H1 (cell line): ENCODE measurements at regions not wholly inside any gene's neighbourhood (a gene's known extent, or its start where the extent isn't known, plus 50 kb on each side); places are given as distances from the start of the nearest gene placed in this dataset.

ENCODE experiments used
- CTCF ChIA-PET: fragments of 300-600 bp; sonication (Branson Sonifier 250); formaldehyde crosslinking; loops from one replicate; lab custom pipeline; 2021; ENCODE audit not compliant: partially characterized antibody; lab: Charles Lee
- POLR2A ChIA-PET: fragments of 300-600 bp; sonication (Branson Sonifier 250); formaldehyde crosslinking; loops from one replicate; lab custom pipeline; 2021; ENCODE audit warnings: inconsistent platforms; ENCODE audit not compliant: partially characterized antibody; lab: Charles Lee
- DNase-seq, 2 experiments: peaks; one replicate each; pipeline versions ENCODE4 v3.0.0 to v3.0.0-alpha.2; 2010 to 2022; ENCODE audit warnings: low spot score in 2 of 2, low read depth in 1 of 2, mixed read lengths in 1 of 2
- FAIRE-seq: peaks from 2 replicates; lab custom pipeline; 2011; peaks lifted over from hg19 to GRCh38; lab: Jason Lieb, UNC
- H2AFZ ChIP-seq: 2 replicates; pipeline ENCODE4 v1.8.1; 2012; ENCODE audit warnings: low read length, inconsistent platforms
- H2AK5ac ChIP-seq: 2 replicates; pipeline ENCODE4 v1.6.1; 2013; ENCODE audit warnings: low read depth, low read length
- H2BK120ac ChIP-seq: replicated peaks from 2 replicates; pipeline ENCODE3; 2013; ENCODE audit warnings: low read depth, low read length, inconsistent platforms
- H2BK12ac ChIP-seq: 2 replicates; pipeline ENCODE4 v1.6.1; 2013; ENCODE audit warnings: low read depth, low read length
- H2BK15ac ChIP-seq: 2 replicates; pipeline ENCODE4 v1.6.1; 2013; ENCODE audit warnings: low read length
- H2BK20ac ChIP-seq: 2 replicates; pipeline ENCODE4 v1.6.1; 2013; ENCODE audit warnings: low read length
- H2BK5ac ChIP-seq: 2 replicates; pipeline ENCODE4 v1.6.1; 2013; ENCODE audit warnings: low read depth, low read length
- H3K14ac ChIP-seq: 2 replicates; pipeline ENCODE4 v1.6.1; 2013; ENCODE audit warnings: inconsistent platforms; ENCODE audit not compliant: insufficient read length
- H3K18ac ChIP-seq: 2 replicates; pipeline ENCODE4 v1.6.1; 2013; ENCODE audit warnings: low read length; ENCODE audit errors: extremely low read depth
- H3K23ac ChIP-seq: 2 replicates; pipeline ENCODE4 v1.6.1; 2013; ENCODE audit warnings: inconsistent platforms; ENCODE audit not compliant: insufficient read length
- H3K23me2 ChIP-seq: 2 replicates; pipeline ENCODE4 v1.6.1; 2013; ENCODE audit warnings: low read depth, low read length
- H3K27ac ChIP-seq: 2 replicates; pipeline ENCODE4 v1.6.1; 2011; ENCODE audit warnings: low read depth, low read length, inconsistent platforms
- H3K27me3 ChIP-seq, 4 experiments: replicated peaks in 1 of 4; 1 replicate in 1 of 4; 2 replicates in 3 of 4; pipeline versions ENCODE4 v1.6.1 to v1.8.1; 2011 to 2013; ENCODE audit warnings: low read length in 3 of 4, mild to moderate bottlenecking in 3 of 4, inconsistent platforms in 2 of 4, mixed read lengths in 2 of 4, moderate library complexity in 1 of 4; ENCODE audit not compliant: control insufficient read depth in 3 of 4, insufficient read depth in 3 of 4; ENCODE audit errors: extremely low read depth in 1 of 4
- H3K36me3 ChIP-seq, 4 experiments: 2 replicates each; pipeline versions ENCODE4 v1.6.1 to v1.8.1; 2011 to 2013; ENCODE audit warnings: mild to moderate bottlenecking in 4 of 4, low read length in 3 of 4, moderate library complexity in 2 of 4, control low read depth in 1 of 4, inconsistent platforms in 1 of 4; ENCODE audit not compliant: insufficient read depth in 4 of 4, control insufficient read depth in 2 of 4
- H3K4ac ChIP-seq: replicated peaks from 2 replicates; pipeline ENCODE3; 2013; ENCODE audit warnings: low read length, low read depth, mixed read lengths, inconsistent platforms; ENCODE audit not compliant: insufficient read length
- H3K4me1 ChIP-seq, 4 experiments: replicated peaks in 1 of 4; 1 replicate in 1 of 4; 2 replicates in 3 of 4; pipeline versions ENCODE4 v1.6.1 to v1.8.1; 2011 to 2013; ENCODE audit warnings: low read length in 3 of 4, inconsistent platforms in 2 of 4, mixed read lengths in 1 of 4; ENCODE audit not compliant: insufficient read depth in 4 of 4, control insufficient read depth in 3 of 4
- H3K4me2 ChIP-seq, 2 experiments: 2 replicates each; pipeline versions ENCODE4 v1.6.1 to v1.8.1; 2011 to 2013; ENCODE audit warnings: low read depth in 2 of 2, low read length in 2 of 2, control low read depth in 1 of 2, inconsistent platforms in 1 of 2, mild to moderate bottlenecking in 1 of 2; ENCODE audit not compliant: insufficient read depth in 1 of 2
- H3K4me3 ChIP-seq, 4 experiments: fragments of 200-600, 300-600 bp in 1 of 4; sonication (generic), shearing (Covaris generic), sonication (Bioruptor Twin) in 1 of 4; 2 replicates each; pipeline versions ENCODE4 v1.5.1 to v1.8.1; 2011 to 2016; ENCODE audit warnings: low read length in 4 of 4, low read depth in 3 of 4, control low read depth in 2 of 4, inconsistent platforms in 2 of 4, mild to moderate bottlenecking in 2 of 4, mixed read lengths in 1 of 4, moderate library complexity in 1 of 4; ENCODE audit not compliant: insufficient read depth in 2 of 4; ENCODE audit errors: extremely low read depth in 1 of 4
- H3K56ac ChIP-seq: replicated peaks from 2 replicates; pipeline ENCODE3; 2013; ENCODE audit warnings: low read depth, mild to moderate bottlenecking, mixed read lengths, low read length, inconsistent platforms; ENCODE audit not compliant: insufficient read length
- H3K79me1 ChIP-seq: 2 replicates; pipeline ENCODE4 v1.6.1; 2013; ENCODE audit warnings: low read depth, low read length, control low read depth
- H3K79me2 ChIP-seq, 2 experiments: 2 replicates each; pipeline versions ENCODE4 v1.6.1 to v1.8.1; 2012 to 2013; ENCODE audit warnings: low read length in 2 of 2, mild to moderate bottlenecking in 2 of 2, inconsistent platforms in 1 of 2; ENCODE audit not compliant: insufficient read depth in 2 of 2, control insufficient read depth in 1 of 2
- H3K9ac ChIP-seq, 4 experiments: replicated peaks in 1 of 4; 1 replicate in 1 of 4; 2 replicates in 3 of 4; pipeline versions ENCODE4 v1.6.1 to v1.8.1; 2011 to 2013; ENCODE audit warnings: low read depth in 3 of 4, low read length in 3 of 4, control low read depth in 2 of 4, mild to moderate bottlenecking in 2 of 4, moderate library complexity in 2 of 4, inconsistent platforms in 1 of 4; ENCODE audit errors: extremely low read depth in 1 of 4
- H3K9me3 ChIP-seq, 2 experiments: 2 replicates each; pipeline versions ENCODE4 v1.6.1 to v1.8.1; 2012 to 2013; ENCODE audit warnings: mild to moderate bottlenecking in 2 of 2, moderate library complexity in 2 of 2, control low read depth in 1 of 2, inconsistent platforms in 1 of 2, low read depth in 1 of 2, low read length in 1 of 2, mixed read lengths in 1 of 2; ENCODE audit not compliant: insufficient read depth in 2 of 2
- H4K20me1 ChIP-seq, 2 experiments: replicated peaks in 1 of 2; 2 replicates each; pipeline versions ENCODE3 to v1.8.1; 2011 to 2013; ENCODE audit warnings: inconsistent platforms in 2 of 2, low read length in 2 of 2, mild to moderate bottlenecking in 1 of 2; ENCODE audit not compliant: insufficient read depth in 2 of 2, control insufficient read depth in 1 of 2
- H4K5ac ChIP-seq: 2 replicates; pipeline ENCODE4 v1.6.1; 2013; ENCODE audit warnings: low read length, low read depth, mixed read lengths, inconsistent platforms; ENCODE audit not compliant: insufficient read length
- H4K8ac ChIP-seq: 2 replicates; pipeline ENCODE4 v1.8.0; 2013; ENCODE audit warnings: mild to moderate bottlenecking, moderate library complexity, low read length, inconsistent platforms; ENCODE audit not compliant: insufficient read depth; ENCODE audit errors: extremely low read depth
- H4K91ac ChIP-seq: replicated peaks from 2 replicates; pipeline ENCODE3; 2013; ENCODE audit warnings: low read length, mixed read lengths, inconsistent platforms; ENCODE audit not compliant: insufficient read length
- ASH2L ChIP-seq: fragments of 200-600, 300-600 bp; sonication (generic); IDR thresholded peaks from one replicate; pipeline ENCODE4 v1.7.1; 2017; ENCODE audit warnings: low read length
- BRCA1 ChIP-seq: IDR thresholded peaks from 2 replicates; pipeline ENCODE4 v1.6.1; 2012; ENCODE audit warnings: low read depth, low read length, improper control_type of control experiment
- CHD1 ChIP-seq: IDR thresholded peaks from 2 replicates; pipeline ENCODE4 v1.6.1; 2012; ENCODE audit warnings: low read depth, low read length, improper control_type of control experiment
- JUN ChIP-seq: IDR thresholded peaks from 2 replicates; pipeline ENCODE4 v1.6.1; 2011; ENCODE audit warnings: low read depth, mild to moderate bottlenecking, improper control_type of control experiment, low read length
- POLR2A ChIP-seq, 2 experiments: IDR thresholded peaks; 1 replicate in 1 of 2; 2 replicates in 1 of 2; pipeline ENCODE4 v1.6.1; 2011; ENCODE audit warnings: low read depth in 2 of 2, low read length in 2 of 2, mild to moderate bottlenecking in 2 of 2; ENCODE audit errors: control extremely low read depth in 1 of 2
- RXRA ChIP-seq: IDR thresholded peaks from 2 replicates; pipeline ENCODE4 v1.6.1; 2011; ENCODE audit warnings: low read depth, mild to moderate bottlenecking, low read length, moderate library complexity; ENCODE audit not compliant: insufficient read depth
- SAP30 ChIP-seq: fragments of 300-600 bp; sonication (generic); IDR thresholded peaks from 2 replicates; pipeline ENCODE4 v1.7.1; 2012; ENCODE audit warnings: low read length, moderate library complexity, mild to moderate bottlenecking, inconsistent platforms; ENCODE audit not compliant: insufficient read depth, insufficient replicate concordance
- SIRT6 ChIP-seq: IDR thresholded peaks from one replicate; pipeline ENCODE4 v1.7.1; 2012; ENCODE audit warnings: low read length, inconsistent platforms
- TAF7 ChIP-seq: optimal IDR thresholded peaks from 2 replicates; pipeline ENCODE3; 2011; ENCODE audit warnings: low read depth, mild to moderate bottlenecking, inconsistent platforms, low read length, moderate library complexity, borderline replicate concordance
- WGBS, 2 experiments: shearing (Covaris generic) in 1 of 2; methylation state at CpG; one replicate each; pipeline versions ENCODE4 v1.1.6 to v1.1.7; 2013 to 2015; ENCODE audit warnings: low lambda C conversion rate in 2 of 2, mixed read lengths in 2 of 2, inconsistent platforms in 1 of 2, low coverage in 1 of 2, missing lambda C conversion rate in 1 of 2; ENCODE audit not compliant: insufficient replicate concordance in 2 of 2, insufficient coverage in 1 of 2, insufficient read length in 1 of 2; ENCODE audit errors: extremely low coverage in 1 of 2, missing lambda C conversion rate in 1 of 2; 5-methylcytosine and 5-hydroxymethylcytosine counted together
- TF ChIP-seq, protein P1 (sequence below): IDR thresholded peaks from 2 replicates; pipeline ENCODE4 v1.6.1; 2011; ENCODE audit warnings: low read length, improper control_type of control experiment
- TF ChIP-seq, protein P2 (sequence below), 3 experiments: IDR thresholded peaks; 1 replicate in 2 of 3; 2 replicates in 1 of 3; pipeline versions ENCODE4 v1.5.1 to v1.6.1; 2011; ENCODE audit warnings: low read length in 3 of 3, mild to moderate bottlenecking in 3 of 3, inconsistent platforms in 2 of 3, low read depth in 1 of 3, moderate library complexity in 1 of 3; ENCODE audit not compliant: insufficient read depth in 1 of 3; ENCODE audit errors: control extremely low read depth in 1 of 3

DNA sequence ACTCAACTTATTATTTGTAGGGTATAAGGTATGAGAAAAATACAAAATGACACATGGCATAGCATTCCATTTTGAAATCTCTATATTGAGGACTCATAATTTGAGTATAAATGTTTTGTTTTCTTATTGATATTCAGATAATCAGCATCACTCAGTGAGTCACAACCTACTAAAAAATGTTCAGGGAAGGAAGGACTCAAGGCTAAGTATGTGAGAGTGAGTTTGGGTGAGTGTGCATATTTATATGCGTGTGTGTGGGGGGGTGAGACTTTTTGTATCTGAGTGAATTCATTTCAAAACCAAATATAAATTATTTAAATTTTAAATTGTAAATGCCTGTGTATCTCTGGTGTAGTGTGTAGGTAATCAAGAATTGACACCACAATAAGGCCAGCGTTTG lies 87.8 kb upstream of the PRKD1 start:
- H4K5ac ChIP-seq, result no peak overlapping the region
- POLR2A ChIA-PET, result no interaction called here
- 73% methylated on average over 2 of the region's 2 CpGs; no CpG with 5 or more reads in 1 of the 2 experiments for WGBS, 2 experiments
- no peaks in the 10 kb centered on the region for H4K20me1 ChIP-seq
- no peak overlapping the region for H2AK5ac ChIP-seq
- H2BK20ac ChIP-seq, result no peak overlapping the region
- H3K23me2 ChIP-seq, result no peaks in the 10 kb centered on the region
- no peaks in the 10 kb centered on the region for H3K79me2 ChIP-seq
- H2BK12ac ChIP-seq, result no peak overlapping the region
- no peak overlapping the region for H3K4me2 ChIP-seq
- H3K18ac ChIP-seq, result no peak overlapping the region
- FAIRE-seq, result no peak
- no peak overlapping the region for H3K4me3 ChIP-seq
- no peaks in the 10 kb centered on the region for H3K27me3 ChIP-seq
- DNase-seq, result no peak
- H3K9ac ChIP-seq, result no peak overlapping the region
- no peaks in the 10 kb centered on the region for H3K79me1 ChIP-seq
- no peak overlapping the region for H3K4ac ChIP-seq
- H3K36me3 ChIP-seq, result no peaks in the 10 kb centered on the region
- H3K4me1 ChIP-seq, result no peaks in the 10 kb centered on the region
- no peak overlapping the region for H3K14ac ChIP-seq
- H3K9me3 ChIP-seq, result no peaks in the 10 kb centered on the region; a peak in 1 of 4 replicates
- H2BK120ac ChIP-seq, result no peak overlapping the region
- no peak overlapping the region for H4K91ac ChIP-seq
- H3K27ac ChIP-seq, result no peak overlapping the region
- no peak overlapping the region for H3K23ac ChIP-seq
- H4K8ac ChIP-seq, result no peak overlapping the region
- no peak overlapping the region for H2AFZ ChIP-seq
- CTCF ChIA-PET, result no interaction called here
- H2BK5ac ChIP-seq, result no peak overlapping the region
- H3K56ac ChIP-seq, result no peak overlapping the region
- no peak overlapping the region for H2BK15ac ChIP-seq
- TF ChIP-seq CHD1 (no peak), JUN (no peak), SIRT6 (no peak), SAP30 (no peak), TAF7 (no peak), POLR2A (IDR thresholded peaks at IDR 0.05; ENCODE audit: control extremely low read depth in 1 of 2, low read depth in 2 of 2, low read length in 2 of 2) (no peak), ASH2L (no peak), RXRA (no peak), BRCA1 (no peak)
- TF ChIP-seq, protein P1, sequence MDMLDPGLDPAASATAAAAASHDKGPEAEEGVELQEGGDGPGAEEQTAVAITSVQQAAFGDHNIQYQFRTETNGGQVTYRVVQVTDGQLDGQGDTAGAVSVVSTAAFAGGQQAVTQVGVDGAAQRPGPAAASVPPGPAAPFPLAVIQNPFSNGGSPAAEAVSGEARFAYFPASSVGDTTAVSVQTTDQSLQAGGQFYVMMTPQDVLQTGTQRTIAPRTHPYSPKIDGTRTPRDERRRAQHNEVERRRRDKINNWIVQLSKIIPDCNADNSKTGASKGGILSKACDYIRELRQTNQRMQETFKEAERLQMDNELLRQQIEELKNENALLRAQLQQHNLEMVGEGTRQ, result no peak
- TF ChIP-seq, protein P2, sequence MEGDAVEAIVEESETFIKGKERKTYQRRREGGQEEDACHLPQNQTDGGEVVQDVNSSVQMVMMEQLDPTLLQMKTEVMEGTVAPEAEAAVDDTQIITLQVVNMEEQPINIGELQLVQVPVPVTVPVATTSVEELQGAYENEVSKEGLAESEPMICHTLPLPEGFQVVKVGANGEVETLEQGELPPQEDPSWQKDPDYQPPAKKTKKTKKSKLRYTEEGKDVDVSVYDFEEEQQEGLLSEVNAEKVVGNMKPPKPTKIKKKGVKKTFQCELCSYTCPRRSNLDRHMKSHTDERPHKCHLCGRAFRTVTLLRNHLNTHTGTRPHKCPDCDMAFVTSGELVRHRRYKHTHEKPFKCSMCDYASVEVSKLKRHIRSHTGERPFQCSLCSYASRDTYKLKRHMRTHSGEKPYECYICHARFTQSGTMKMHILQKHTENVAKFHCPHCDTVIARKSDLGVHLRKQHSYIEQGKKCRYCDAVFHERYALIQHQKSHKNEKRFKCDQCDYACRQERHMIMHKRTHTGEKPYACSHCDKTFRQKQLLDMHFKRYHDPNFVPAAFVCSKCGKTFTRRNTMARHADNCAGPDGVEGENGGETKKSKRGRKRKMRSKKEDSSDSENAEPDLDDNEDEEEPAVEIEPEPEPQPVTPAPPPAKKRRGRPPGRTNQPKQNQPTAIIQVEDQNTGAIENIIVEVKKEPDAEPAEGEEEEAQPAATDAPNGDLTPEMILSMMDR (IDR thresholded peaks at IDR 0.05; ENCODE audit: control extremely low read depth in 1 of 3, insufficient read depth in 1 of 3, low read depth in 1 of 3, low read length in 3 of 3), result no peak
